Spleen (tissue), 7 donors: ENCODE measurements at regions not wholly inside any gene's neighbourhood (a gene's known extent, or its start where the extent isn't known, plus 50 kb on each side); places are given as distances from the start of the nearest gene placed in this dataset.
"Not testable (repeated sequence)": the region's sequence is repeated elsewhere in the genome, so short reads cannot be mapped to it uniquely, and the experiment has no call there.

Experiments used
- CTCF ChIP-seq, 11 experiments: fragments of 200-600 bp in 7 of 11; fragments of 450-650 bp in 4 of 11; sonication (generic) in 4 of 11; IDR thresholded peaks in 8 of 11; conservative IDR thresholded peaks in 3 of 11; 1 replicate in 7 of 11; 2 replicates in 4 of 11; pipeline versions ENCODE4 v1.4.0 to v1.8.0; 2016 to 2021; ENCODE audit warnings: antibody characterized with exemption in 11 of 11, inconsistent platforms in 4 of 11, mild to moderate bottlenecking in 1 of 11
- POLR2AphosphoS5 ChIP-seq, 3 donors: sonication (generic); formaldehyde crosslinking; IDR thresholded peaks; one replicate each; pipeline ENCODE4 v1.5.1; 2017; ENCODE audit warnings: antibody characterized with exemption in 3 of 3
- donor health status: DM: no; HTN: no; CAD: no; lungs with moderate emphysema.
- donor health status: DM: no; HTN: no; CAD: no.
- donor health status: DM: no; HTN: no; CAD: no.

- TF ChIP-seq CTCF (IDR thresholded peaks at IDR 0.05 in 8 of 11, conservative IDR thresholded peaks at IDR 0.05 in 3 of 11); POLR2AphosphoS5 (IDR thresholded peaks at IDR 0.05): not testable (repeated sequence)
Measured at GRCh38 chr13:22886061-22886460, 294.7 kb upstream of the SGCG start.
